ENCODE measurements at regions not wholly inside any gene's neighbourhood (a gene's known extent, or its start where the extent isn't known, plus 50 kb on each side); places are given as distances from the start of the nearest gene placed in this dataset.

DNA sequence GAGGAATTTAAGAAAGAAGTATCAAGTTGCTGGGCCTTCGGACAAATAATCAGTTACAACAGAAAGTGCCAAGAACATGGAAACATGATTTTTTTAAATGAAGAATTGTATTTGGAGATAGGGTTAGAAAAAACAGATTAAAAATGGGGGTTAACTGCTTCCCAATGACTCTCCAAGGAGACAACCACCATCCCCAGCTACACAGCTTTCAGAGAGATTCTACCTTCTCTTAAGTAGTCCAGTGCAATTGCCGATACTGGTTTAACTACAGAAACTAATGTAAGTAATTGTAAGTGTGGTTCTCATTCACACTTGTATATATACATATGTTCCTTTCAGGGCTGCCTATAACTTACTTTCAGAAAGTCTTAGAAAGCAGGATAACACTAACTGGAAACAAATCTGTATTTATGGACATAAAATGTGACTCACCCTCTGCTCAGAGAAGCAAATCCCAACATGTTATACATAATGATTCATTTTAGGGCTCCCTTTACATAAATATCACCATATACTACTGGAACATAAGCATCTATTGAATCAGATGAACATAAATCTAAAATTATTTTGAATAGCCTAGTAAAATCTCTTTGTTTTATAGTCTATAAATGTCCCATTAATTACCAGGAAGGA, 248.9 kb upstream of the UGT8 start:
- no peak for FAIRE-seq
- TF ChIP-seq POLR2AphosphoS5 (IDR thresholded peaks at IDR 0.05; ENCODE audit: low read depth, low read length) (no peak), SPI1 (IDR thresholded peaks at IDR 0.05; ENCODE audit: low read depth, low read length) (no peak), POU2F2 (IDR thresholded peaks at IDR 0.05; ENCODE audit: low read depth, low read length) (no peak), PAX5 (IDR thresholded peaks at IDR 0.05; ENCODE audit: insufficient read depth, low read length, severe bottlenecking) (no peak)
- DNase-seq (ENCODE audit: insufficient read length, low spot score), result no peak

GRCh38 chr4:114358901-114359300, 239.7 kb upstream of the UGT8 start:
- DNase-seq (ENCODE audit: insufficient read length, low spot score) (no peak), FAIRE-seq (no peak)
- TF ChIP-seq POLR2AphosphoS5 (IDR thresholded peaks at IDR 0.05; ENCODE audit: low read depth, low read length), result no peak

DNA sequence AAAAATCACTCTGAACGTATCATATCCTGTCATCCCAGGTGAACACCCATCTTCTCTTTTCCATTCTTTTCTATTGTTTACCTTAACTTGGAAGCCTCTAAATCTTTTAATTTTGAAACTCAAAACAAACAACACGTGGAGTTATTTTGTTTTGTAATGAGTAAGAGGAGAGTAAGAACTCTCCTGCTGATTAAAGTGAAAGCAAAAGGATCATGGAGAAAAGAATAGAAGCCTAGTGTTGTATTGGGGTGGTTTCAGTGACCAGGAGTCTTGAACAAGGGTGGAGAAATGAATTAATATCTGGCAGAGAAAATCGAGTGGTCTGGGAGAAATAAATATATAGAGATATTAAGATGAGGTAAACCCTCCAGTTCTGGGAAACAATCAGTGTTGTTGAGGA, 237.4 kb upstream of the UGT8 start:
- no peak for DNase-seq (ENCODE audit: insufficient read length, low spot score)
- no peak for FAIRE-seq
- TF ChIP-seq TAF1 (IDR thresholded peaks at IDR 0.05; ENCODE audit: low read depth, low read length) (no peak), POLR2A (IDR thresholded peaks at IDR 0.05; ENCODE audit: low read depth, low read length) (no peak), SPI1 (IDR thresholded peaks at IDR 0.05; ENCODE audit: low read depth, low read length) (no peak), PAX5 (IDR thresholded peaks at IDR 0.05; ENCODE audit: insufficient read depth, low read length, severe bottlenecking) (no peak), POLR2AphosphoS5 (IDR thresholded peaks at IDR 0.05; ENCODE audit: low read depth, low read length) (no peak), POU2F2 (IDR thresholded peaks at IDR 0.05; ENCODE audit: low read depth, low read length) (no peak)

- FAIRE-seq (no peak), DNase-seq (ENCODE audit: insufficient read length, low spot score) (no peak)
- TF ChIP-seq POLR2A (IDR thresholded peaks at IDR 0.05; ENCODE audit: low read depth, low read length), result no peak
- TF ChIP-seq SPI1 (IDR thresholded peaks at IDR 0.05; ENCODE audit: low read depth, low read length), result no peak
- no peak for TF ChIP-seq POLR2AphosphoS5 (IDR thresholded peaks at IDR 0.05; ENCODE audit: low read depth, low read length)
Measured at GRCh38 chr4:114364857-114365256, 233.8 kb upstream of the UGT8 start.

- TF ChIP-seq PAX5 (IDR thresholded peaks at IDR 0.05; ENCODE audit: insufficient read depth, low read length, severe bottlenecking) (no peak), POLR2AphosphoS5 (IDR thresholded peaks at IDR 0.05; ENCODE audit: low read depth, low read length) (no peak), SPI1 (IDR thresholded peaks at IDR 0.05; ENCODE audit: low read depth, low read length) (no peak), POU2F2 (IDR thresholded peaks at IDR 0.05; ENCODE audit: low read depth, low read length) (no peak), POLR2A (IDR thresholded peaks at IDR 0.05; ENCODE audit: low read depth, low read length) (no peak), TAF1 (IDR thresholded peaks at IDR 0.05; ENCODE audit: low read depth, low read length) (no peak)
- FAIRE-seq (no peak), DNase-seq (ENCODE audit: insufficient read length, low spot score) (no peak)
Measured at GRCh38 chr4:114365591-114365990, 233.0 kb upstream of the UGT8 start.

- DNase-seq (ENCODE audit: insufficient read length, low spot score) (no peak), FAIRE-seq (no peak)
- TF ChIP-seq POLR2A (IDR thresholded peaks at IDR 0.05; ENCODE audit: low read depth, low read length), result no peak
- no peak for TF ChIP-seq PAX5 (IDR thresholded peaks at IDR 0.05; ENCODE audit: insufficient read depth, low read length, severe bottlenecking)
- TF ChIP-seq POLR2AphosphoS5 (IDR thresholded peaks at IDR 0.05; ENCODE audit: low read depth, low read length), result no peak
- TF ChIP-seq POU2F2 (IDR thresholded peaks at IDR 0.05; ENCODE audit: low read depth, low read length), result no peak
- TF ChIP-seq SPI1 (IDR thresholded peaks at IDR 0.05; ENCODE audit: low read depth, low read length), result no peak
- no peak for TF ChIP-seq TAF1 (IDR thresholded peaks at IDR 0.05; ENCODE audit: low read depth, low read length)
Measured at GRCh38 chr4:114366368-114366767, 232.2 kb upstream of the UGT8 start.

DNA sequence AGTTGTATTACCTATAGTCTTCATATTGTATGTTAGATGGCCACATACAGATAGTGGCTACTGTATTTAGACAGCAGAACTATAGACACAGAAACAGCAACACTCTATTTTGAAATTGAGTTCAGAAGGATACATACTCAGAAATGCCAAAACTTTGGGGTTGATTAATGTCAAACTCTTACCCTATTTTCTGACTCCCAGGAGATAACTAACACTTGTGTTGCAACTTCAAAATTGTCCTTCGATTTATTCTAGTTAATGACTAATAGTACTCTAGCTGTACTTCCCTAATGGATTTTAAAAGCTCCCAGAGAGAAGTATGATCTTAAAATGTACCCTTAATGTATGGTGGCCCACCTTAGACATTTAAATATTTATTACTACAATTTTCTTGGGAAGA, 229.9 kb upstream of the UGT8 start:
- TF ChIP-seq POU2F2 (IDR thresholded peaks at IDR 0.05; ENCODE audit: low read depth, low read length) (no peak), SPI1 (IDR thresholded peaks at IDR 0.05; ENCODE audit: low read depth, low read length) (no peak), PAX5 (IDR thresholded peaks at IDR 0.05; ENCODE audit: insufficient read depth, low read length, severe bottlenecking) (no peak), POLR2AphosphoS5 (IDR thresholded peaks at IDR 0.05; ENCODE audit: low read depth, low read length) (no peak)
- DNase-seq (ENCODE audit: insufficient read length, low spot score), result no peak
- FAIRE-seq, result no peak

DNA sequence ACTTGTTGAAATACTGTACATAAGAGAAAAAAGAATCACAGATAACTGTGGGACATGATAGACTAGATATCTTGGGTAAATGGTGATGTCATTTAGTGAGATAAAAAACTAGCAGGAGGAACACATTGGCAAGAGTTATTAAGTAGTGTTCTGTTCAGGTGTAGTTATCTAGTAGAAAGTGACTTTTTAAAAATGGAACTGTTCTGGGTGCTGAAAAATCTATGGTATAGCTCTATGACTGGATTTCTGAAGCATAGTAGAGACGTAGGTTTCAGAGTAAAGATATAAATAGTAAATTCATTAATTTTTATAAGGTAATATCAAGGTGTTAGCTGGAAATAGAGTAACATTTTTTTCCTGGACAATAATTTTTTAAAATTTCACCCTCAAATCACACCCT, 225.1 kb upstream of the UGT8 start:
- DNase-seq (ENCODE audit: insufficient read length, low spot score) (no peak), FAIRE-seq (no peak)
- no peak for TF ChIP-seq POLR2AphosphoS5 (IDR thresholded peaks at IDR 0.05; ENCODE audit: low read depth, low read length)
- TF ChIP-seq TAF1 (IDR thresholded peaks at IDR 0.05; ENCODE audit: low read depth, low read length), result no peak
- TF ChIP-seq POU2F2 (IDR thresholded peaks at IDR 0.05; ENCODE audit: low read depth, low read length), result no peak
- TF ChIP-seq POLR2A (IDR thresholded peaks at IDR 0.05; ENCODE audit: low read depth, low read length), result no peak
- no peak for TF ChIP-seq SPI1 (IDR thresholded peaks at IDR 0.05; ENCODE audit: low read depth, low read length)
- TF ChIP-seq PAX5 (IDR thresholded peaks at IDR 0.05; ENCODE audit: insufficient read depth, low read length, severe bottlenecking), result no peak

DNA sequence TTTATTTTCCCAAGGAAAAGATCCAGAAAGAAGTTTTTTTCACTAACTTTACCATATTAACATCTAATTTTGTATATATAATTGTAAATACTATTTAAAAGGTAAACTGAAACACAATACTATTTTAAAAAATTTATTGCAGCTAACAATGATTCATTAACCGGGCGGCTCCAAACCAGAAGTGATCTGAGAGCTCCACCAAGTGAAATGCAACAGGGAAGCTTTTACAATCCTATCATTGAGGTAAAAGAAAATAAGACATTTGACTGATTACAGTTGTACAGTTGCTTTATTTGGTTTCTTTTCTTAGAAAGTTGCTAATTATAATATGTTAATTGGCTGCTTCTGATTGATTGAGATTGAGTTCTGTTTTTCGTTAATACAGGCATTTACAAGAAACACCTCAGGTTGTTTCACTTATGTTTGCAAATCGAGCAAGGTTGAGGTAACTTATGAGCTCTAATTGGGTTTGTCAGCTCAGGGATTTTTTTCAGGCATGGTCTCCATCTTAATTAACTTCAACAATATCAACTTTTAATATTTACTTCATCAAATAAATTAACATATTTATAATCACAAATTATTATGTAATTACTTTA, 220.2 kb upstream of the UGT8 start:
- TF ChIP-seq POLR2A (IDR thresholded peaks at IDR 0.05; ENCODE audit: low read depth, low read length), result no peak
- no peak for TF ChIP-seq POLR2AphosphoS5 (IDR thresholded peaks at IDR 0.05; ENCODE audit: low read depth, low read length)
- no peak for TF ChIP-seq SPI1 (IDR thresholded peaks at IDR 0.05; ENCODE audit: low read depth, low read length)
- no peak for TF ChIP-seq POU2F2 (IDR thresholded peaks at IDR 0.05; ENCODE audit: low read depth, low read length)
- no peak for TF ChIP-seq TAF1 (IDR thresholded peaks at IDR 0.05; ENCODE audit: low read depth, low read length)
- no peak for TF ChIP-seq PAX5 (IDR thresholded peaks at IDR 0.05; ENCODE audit: insufficient read depth, low read length, severe bottlenecking)
- no peak for DNase-seq (ENCODE audit: insufficient read length, low spot score)
- no peak for FAIRE-seq

GRCh38 chr4:114383067-114383466, 215.5 kb upstream of the UGT8 start:
- FAIRE-seq (no peak), DNase-seq (ENCODE audit: insufficient read length, low spot score) (no peak)
- TF ChIP-seq POLR2AphosphoS5 (IDR thresholded peaks at IDR 0.05; ENCODE audit: low read depth, low read length) (no peak), POLR2A (IDR thresholded peaks at IDR 0.05; ENCODE audit: low read depth, low read length) (no peak), TAF1 (IDR thresholded peaks at IDR 0.05; ENCODE audit: low read depth, low read length) (no peak), POU2F2 (IDR thresholded peaks at IDR 0.05; ENCODE audit: low read depth, low read length) (no peak), SPI1 (IDR thresholded peaks at IDR 0.05; ENCODE audit: low read depth, low read length) (no peak), PAX5 (IDR thresholded peaks at IDR 0.05; ENCODE audit: insufficient read depth, low read length, severe bottlenecking) (no peak)

All from GM12891 (cell line).